Esophagus squamous epithelium (tissue), 4 donors: ENCODE measurements at regions not wholly inside any gene's neighbourhood (a gene's known extent, or its start where the extent isn't known, plus 50 kb on each side); places are given as distances from the start of the nearest gene placed in this dataset.

Experiments used
- POLR2A ChIP-seq, 4 donors: fragments of 450-650 bp; IDR thresholded peaks; one replicate each; pipeline ENCODE4 v1.6.1; 2017; ENCODE audit warnings: antibody characterized with exemption in 4 of 4, mild to moderate bottlenecking in 4 of 4, moderate library complexity in 3 of 4
- TF ChIP-seq, protein P1 (sequence below), 6 experiments: fragments of 450-650 bp in 4 of 6; fragments of 200-600 bp in 2 of 6; sonication (generic) in 2 of 6; IDR thresholded peaks; one replicate each; pipeline ENCODE4 v1.5.1; 2016 to 2019; ENCODE audit warnings: antibody characterized with exemption in 6 of 6, mild to moderate bottlenecking in 4 of 6, moderate library complexity in 4 of 6

DNA sequence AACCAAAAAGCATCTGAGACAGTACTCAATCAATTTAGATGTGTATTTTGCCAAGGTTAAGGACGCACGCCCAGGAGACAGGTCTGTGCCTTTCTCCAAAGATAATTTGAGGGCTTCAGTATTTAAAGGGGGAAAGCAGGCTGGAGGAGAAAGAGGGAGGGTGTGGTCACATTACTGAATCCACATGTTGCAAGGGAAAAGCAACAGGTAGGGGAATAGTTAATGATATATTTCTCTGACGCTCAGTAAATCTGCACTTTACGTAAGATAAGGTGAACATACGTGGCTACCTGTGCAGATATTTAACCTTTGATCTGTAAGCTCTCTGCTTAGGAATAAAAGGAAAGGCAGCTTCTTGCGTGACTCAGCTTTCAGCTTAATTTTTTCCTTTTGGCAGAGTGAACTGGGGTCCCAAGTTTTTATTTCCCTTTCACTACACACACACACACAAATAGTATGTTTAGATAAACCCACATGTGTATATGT is 443.4 kb downstream of the NTRK2 start:
- TF ChIP-seq, protein P1, sequence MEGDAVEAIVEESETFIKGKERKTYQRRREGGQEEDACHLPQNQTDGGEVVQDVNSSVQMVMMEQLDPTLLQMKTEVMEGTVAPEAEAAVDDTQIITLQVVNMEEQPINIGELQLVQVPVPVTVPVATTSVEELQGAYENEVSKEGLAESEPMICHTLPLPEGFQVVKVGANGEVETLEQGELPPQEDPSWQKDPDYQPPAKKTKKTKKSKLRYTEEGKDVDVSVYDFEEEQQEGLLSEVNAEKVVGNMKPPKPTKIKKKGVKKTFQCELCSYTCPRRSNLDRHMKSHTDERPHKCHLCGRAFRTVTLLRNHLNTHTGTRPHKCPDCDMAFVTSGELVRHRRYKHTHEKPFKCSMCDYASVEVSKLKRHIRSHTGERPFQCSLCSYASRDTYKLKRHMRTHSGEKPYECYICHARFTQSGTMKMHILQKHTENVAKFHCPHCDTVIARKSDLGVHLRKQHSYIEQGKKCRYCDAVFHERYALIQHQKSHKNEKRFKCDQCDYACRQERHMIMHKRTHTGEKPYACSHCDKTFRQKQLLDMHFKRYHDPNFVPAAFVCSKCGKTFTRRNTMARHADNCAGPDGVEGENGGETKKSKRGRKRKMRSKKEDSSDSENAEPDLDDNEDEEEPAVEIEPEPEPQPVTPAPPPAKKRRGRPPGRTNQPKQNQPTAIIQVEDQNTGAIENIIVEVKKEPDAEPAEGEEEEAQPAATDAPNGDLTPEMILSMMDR (IDR thresholded peaks at IDR 0.05), result no peak
- TF ChIP-seq POLR2A (IDR thresholded peaks at IDR 0.05), result no peak
